ENCODE measurements at regions not wholly inside any gene's neighbourhood (a gene's known extent, or its start where the extent isn't known, plus 50 kb on each side); places are given as distances from the start of the nearest gene placed in this dataset.

- TF ChIP-seq CTCF (IDR thresholded peaks at IDR 0.05) = no peak
- TF ChIP-seq POLR2A (IDR thresholded peaks at IDR 0.05) = no peak
Measured at GRCh38 chr15:39157882-39158281, 423.0 kb upstream of the THBS1 start.
